IPS-18c (cell line): ENCODE measurements at regions not wholly inside any gene's neighbourhood (a gene's known extent, or its start where the extent isn't known, plus 50 kb on each side); places are given as distances from the start of the nearest gene placed in this dataset.
"Not testable (repeated sequence)": the region's sequence is repeated elsewhere in the genome, so short reads cannot be mapped to it uniquely, and the experiment has no call there.

Experiments
- H3K4me3 ChIP-seq: 2 replicates; pipeline ENCODE4 v1.7.0; 2013; ENCODE audit warnings: low read depth, mild to moderate bottlenecking, low read length, moderate library complexity; ENCODE audit not compliant: insufficient read depth
- H3K9me3 ChIP-seq: one replicate; pipeline ENCODE4 v1.6.1; 2013; ENCODE audit warnings: mild to moderate bottlenecking, low read length, moderate library complexity; ENCODE audit not compliant: control insufficient read depth, insufficient read depth

- not testable (repeated sequence) for H3K9me3 ChIP-seq, H3K4me3 ChIP-seq
These were observed 67.6 kb downstream of the FAM50B start for GRCh38 chr6:3916749-3917148.

- H3K9me3 ChIP-seq = peaks cover 6% of the 10 kb centered on the region
These were observed 69.3 kb downstream of the FAM50B start for GRCh38 chr6:3918469-3918868.

DNA sequence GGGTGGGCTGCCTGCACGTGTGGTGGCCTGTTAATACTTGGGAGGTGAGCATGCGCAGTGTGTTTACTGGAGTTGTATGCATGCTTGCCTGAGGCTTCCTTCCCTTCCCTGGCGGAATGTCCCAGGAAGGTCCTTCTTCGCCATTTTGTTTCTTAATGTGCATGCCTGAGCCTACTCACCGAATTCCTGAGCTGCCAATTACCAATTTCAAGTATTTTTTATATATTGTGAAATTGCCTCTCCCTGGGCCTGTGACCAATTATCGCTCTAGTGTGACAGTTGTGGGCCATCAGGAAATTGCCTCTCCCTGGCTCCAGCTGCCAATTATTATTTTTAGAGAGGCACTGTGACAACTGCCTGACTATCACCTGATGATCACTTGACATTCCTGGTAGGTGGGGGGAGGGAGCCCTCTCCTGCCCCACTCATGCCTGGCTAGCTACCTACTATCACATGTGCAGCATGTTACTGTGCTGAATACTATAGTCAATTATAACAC is 70.0 kb downstream of the FAM50B start:
- H3K9me3 ChIP-seq = peaks cover 6% of the 10 kb centered on the region
- no peak overlapping the region for H3K4me3 ChIP-seq

More at GRCh38 chr6:3918469-3918868, 69.3 kb downstream of the FAM50B start:
- H3K4me3 ChIP-seq = no peak overlapping the region

- no peak overlapping the region for H3K4me3 ChIP-seq
- peaks cover 6% of the 10 kb centered on the region for H3K9me3 ChIP-seq
These were observed 70.7 kb downstream of the FAM50B start for GRCh38 chr6:3919849-3920248.

- peaks cover 6% of the 10 kb centered on the region for H3K9me3 ChIP-seq
- no peak overlapping the region for H3K4me3 ChIP-seq
These were observed 71.1 kb downstream of the FAM50B start for GRCh38 chr6:3920321-3920720.

DNA sequence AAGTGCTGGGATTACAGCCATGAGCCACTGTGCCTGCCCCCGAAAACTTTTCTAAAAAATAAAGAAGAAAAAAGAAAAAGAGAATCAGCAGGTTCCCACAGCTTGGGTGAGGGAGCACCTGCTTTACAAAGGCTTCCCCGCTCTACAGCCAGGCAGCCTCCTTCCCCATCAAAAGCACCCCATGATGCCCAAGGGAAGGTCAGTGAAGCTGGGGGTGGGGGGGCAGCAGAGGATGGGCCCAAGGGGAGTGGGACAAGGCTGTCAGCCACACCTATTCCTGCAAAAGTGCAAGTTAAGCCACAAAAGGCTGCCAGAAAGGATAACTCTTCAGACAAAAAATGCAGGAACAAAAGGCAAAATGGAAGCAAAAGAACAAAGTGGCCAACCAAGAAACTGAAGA is 72.5 kb downstream of the FAM50B start:
- Histone ChIP-seq H3K9me3 (peaks cover 6% of the 10 kb centered on the region), H3K4me3 (no peak overlapping the region)

- H3K9me3 ChIP-seq, H3K4me3 ChIP-seq: not testable (repeated sequence)
These were observed 73.4 kb downstream of the FAM50B start for GRCh38 chr6:3922619-3923018.

DNA sequence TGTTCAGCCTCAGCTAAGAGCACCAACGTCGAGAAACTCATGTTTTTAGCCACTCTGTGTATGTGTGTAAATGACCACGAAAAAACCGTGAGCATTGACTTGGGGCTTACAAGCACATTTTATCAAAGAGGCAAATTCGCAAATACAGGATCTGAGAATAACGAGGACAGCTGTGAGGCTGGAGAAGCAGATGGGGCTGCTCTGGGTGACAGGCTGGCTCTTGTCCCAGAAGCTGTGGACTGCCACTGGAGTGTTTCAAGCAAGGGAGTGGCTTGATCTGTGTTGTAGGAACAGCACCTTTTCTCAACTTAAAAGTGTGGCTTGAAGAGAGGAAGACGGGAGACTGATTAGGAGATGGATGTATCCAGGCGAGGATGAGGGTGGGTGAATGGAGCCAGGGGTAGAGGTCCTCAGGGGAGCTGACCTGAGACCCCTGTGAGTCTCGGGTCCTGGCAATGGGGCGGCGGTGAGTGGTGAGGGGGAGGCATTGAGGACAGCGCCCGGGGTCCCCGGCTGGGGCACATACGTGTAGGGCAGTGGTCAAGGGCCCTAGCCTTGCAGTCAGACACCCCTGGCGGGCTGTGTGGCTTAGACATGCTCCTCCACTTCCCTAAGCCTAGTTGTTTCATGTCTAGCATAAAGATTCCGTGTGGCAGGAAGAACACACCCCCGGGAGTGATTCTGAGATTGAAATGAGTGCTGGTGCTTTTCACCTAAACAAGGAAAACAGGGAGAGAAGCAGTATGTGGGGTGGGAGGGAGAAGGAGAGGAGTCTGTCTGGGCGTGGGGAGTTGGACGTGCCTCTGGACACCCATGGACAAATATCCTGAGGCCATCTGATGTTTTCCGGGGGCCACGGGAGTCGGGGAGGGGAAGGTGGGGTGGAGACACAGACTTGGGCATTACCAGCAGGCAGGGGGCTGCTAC is 76.3 kb downstream of the FAM50B start:
- not testable (repeated sequence) for H3K9me3 ChIP-seq, H3K4me3 ChIP-seq

DNA sequence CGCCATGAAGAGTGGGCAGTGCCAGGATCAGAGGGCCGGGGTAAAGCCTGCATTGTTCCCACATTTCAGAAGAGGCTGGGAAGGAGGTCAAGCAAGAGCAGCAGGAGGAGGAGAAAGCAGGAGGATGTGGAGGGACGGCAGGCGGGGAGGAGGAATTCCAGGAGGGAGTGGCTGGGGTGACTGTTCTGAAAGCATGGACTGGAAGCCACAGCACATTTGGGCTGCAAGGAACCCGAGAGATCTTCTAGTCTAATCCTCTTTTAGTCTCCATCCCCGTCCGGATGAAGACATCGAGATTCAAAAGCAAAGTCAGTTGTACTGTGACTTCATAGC is 76.9 kb downstream of the FAM50B start:
- Histone ChIP-seq H3K4me3 (no peak overlapping the region), H3K9me3 (peaks cover 2% of the 10 kb centered on the region)

DNA sequence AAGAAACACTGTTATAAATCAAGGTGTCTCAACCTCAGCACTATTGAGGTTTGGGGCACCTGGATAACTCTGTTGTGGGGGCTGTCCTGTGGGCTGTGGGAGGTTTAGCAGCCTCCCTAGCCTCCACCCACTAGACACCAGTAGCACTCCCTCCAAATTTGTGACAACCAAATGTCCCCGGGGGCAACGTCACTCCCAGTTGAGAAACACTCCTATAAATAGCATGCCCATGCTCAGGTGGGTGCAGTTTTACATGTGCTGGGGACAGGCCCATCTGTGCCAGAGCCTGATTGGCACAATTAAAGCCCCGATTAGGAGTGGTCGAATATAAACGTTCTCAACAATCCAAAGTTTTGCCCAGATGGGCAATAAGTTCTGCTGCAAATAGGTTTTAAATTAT is 78.9 kb downstream of the FAM50B start:
- H3K4me3 ChIP-seq = no peak overlapping the region
- H3K9me3 ChIP-seq = no peaks in the 10 kb centered on the region

DNA sequence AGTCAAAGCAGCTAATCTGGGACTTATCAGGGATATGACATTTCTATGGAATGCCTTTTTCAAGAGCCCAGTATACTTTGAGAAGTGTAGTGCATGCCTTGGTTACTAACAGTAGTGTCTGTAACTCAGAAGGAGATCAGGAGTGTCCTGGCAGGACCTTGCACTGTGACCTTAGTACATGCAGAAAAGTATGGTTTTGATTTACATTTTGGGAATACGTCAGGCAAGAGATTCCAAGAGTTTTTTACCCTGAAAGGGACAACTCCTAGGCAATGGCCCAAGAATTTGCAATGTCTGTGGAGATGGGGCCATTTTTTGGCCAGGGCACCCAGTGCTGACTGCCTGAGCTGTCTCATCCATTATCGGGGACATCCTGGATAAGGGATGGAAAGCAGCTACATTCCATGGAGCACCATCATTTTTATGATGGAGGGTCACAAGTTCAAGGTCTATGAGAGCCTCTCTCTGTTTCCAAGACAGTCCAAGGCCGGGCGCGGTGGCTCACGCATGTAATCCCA is 80.2 kb downstream of the FAM50B start:
- no peaks in the 10 kb centered on the region for H3K9me3 ChIP-seq
- H3K4me3 ChIP-seq = no peak overlapping the region

GRCh38 chr6:3937438-3937837 is 88.3 kb downstream of the FAM50B start:
- no peak overlapping the region for H3K4me3 ChIP-seq
- H3K9me3 ChIP-seq = no peaks in the 10 kb centered on the region

- Histone ChIP-seq H3K4me3 (no peak overlapping the region), H3K9me3 (no peaks in the 10 kb centered on the region)
These were observed 89.7 kb downstream of the FAM50B start for GRCh38 chr6:3938715-3939367.

DNA sequence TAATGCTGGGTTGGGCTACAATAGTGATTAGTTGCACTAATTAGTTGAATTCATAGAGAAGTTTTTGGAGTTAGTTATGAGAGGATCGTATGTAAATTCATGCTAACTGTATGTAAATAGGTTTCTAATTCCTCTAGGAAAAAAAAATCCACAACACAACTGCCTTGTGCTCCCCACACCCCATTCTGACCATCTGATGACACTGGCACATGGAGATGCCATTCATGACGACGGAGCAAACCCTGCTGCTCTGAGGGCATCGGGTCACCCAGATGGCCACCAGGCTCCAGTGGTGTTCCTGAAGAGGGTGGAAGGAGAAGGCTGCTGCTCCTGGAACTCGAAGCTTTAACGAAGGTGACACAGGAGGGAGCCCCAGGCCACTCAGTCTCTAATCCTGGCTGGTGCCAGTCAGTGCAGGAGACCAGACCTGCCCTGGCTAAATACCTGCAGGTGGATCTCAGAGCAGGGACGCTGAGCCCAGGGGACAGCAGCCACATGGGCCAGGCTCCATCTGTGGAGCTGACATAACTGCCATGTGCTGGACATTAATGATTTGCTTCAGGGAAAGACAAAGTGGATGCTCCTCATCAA is 90.3 kb downstream of the FAM50B start:
- H3K4me3 ChIP-seq = no peak overlapping the region
- H3K9me3 ChIP-seq = no peaks in the 10 kb centered on the region

GRCh38 chr6:3939964-3940363 is 90.8 kb downstream of the FAM50B start:
- H3K4me3 ChIP-seq = no peak overlapping the region
- H3K9me3 ChIP-seq = no peaks in the 10 kb centered on the region

GRCh38 chr6:3940703-3941102 is 91.5 kb downstream of the FAM50B start:
- Histone ChIP-seq H3K4me3 (no peak overlapping the region), H3K9me3 (no peaks in the 10 kb centered on the region)

GRCh38 chr6:3943331-3943765 is 94.2 kb downstream of the FAM50B start:
- H3K9me3 ChIP-seq = no peaks in the 10 kb centered on the region

GRCh38 chr6:3944246-3944645 is 95.1 kb downstream of the FAM50B start:
- H3K4me3 ChIP-seq = no peak overlapping the region
- H3K9me3 ChIP-seq = no peaks in the 10 kb centered on the region

More at GRCh38 chr6:3943331-3943765, 94.2 kb downstream of the FAM50B start:
- H3K4me3 ChIP-seq = no peak overlapping the region
